ENCODE measurements at regions not wholly inside any gene's neighbourhood (a gene's known extent, or its start where the extent isn't known, plus 50 kb on each side); places are given as distances from the start of the nearest gene placed in this dataset.

- no peak for TF ChIP-seq GATA3 (IDR thresholded peaks at IDR 0.05; ENCODE audit: low read depth, low read length)
- TF ChIP-seq GATA2 (IDR thresholded peaks at IDR 0.05; ENCODE audit: low read depth, low read length) = no peak
Observed at GRCh38 chr9:115466756-115467155, 348.8 kb upstream of the TNC start.

DNA sequence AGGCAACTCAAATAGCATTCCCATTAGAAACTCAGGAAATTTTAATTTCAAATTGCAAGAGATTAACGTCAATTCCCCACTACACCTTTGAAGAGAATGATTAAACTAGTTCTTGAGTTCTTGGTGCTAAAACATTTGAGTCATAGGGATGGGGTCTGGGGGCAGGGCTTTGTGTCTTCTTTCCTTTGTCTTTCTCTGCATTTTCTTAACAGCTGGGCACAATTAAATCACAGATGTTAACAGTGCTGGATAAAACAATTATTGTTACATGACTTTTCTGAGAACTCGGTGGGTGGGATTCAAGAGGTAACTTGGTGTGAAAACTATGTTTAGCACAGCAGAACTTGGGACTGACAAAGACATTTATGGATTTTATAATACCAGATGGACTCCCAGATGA lies 351.9 kb upstream of the TNC start:
- no peak for TF ChIP-seq GATA2 (IDR thresholded peaks at IDR 0.05; ENCODE audit: low read depth, low read length)
- TF ChIP-seq GATA3 (IDR thresholded peaks at IDR 0.05; ENCODE audit: low read depth, low read length) = no peak

DNA sequence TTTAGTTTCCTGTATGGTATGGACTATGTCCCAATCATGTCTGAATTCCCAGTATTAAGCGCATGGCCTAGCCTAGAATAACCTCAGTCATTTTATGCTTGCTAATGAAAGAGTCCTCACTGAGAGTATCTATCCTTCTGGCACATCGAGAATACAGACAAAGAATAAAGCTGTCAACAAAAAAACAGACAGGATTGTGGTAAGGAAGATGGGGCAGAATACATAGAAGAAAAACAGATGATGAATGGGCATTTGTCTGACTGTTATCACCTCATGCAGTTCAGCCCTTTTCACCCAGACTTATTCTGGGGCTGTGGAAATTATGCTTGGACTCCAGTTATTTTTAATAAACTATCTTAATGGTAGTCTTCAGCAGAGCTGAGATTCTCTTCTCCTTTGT lies 363.8 kb upstream of the TNC start:
- TF ChIP-seq GATA2 (IDR thresholded peaks at IDR 0.05; ENCODE audit: low read depth, low read length) = no peak
- no peak for TF ChIP-seq GATA3 (IDR thresholded peaks at IDR 0.05; ENCODE audit: low read depth, low read length)

GRCh38 chr9:115482747-115483146 lies 364.8 kb upstream of the TNC start:
- TF ChIP-seq GATA3 (IDR thresholded peaks at IDR 0.05; ENCODE audit: low read depth, low read length) (no peak), GATA2 (IDR thresholded peaks at IDR 0.05; ENCODE audit: low read depth, low read length) (no peak)

DNA sequence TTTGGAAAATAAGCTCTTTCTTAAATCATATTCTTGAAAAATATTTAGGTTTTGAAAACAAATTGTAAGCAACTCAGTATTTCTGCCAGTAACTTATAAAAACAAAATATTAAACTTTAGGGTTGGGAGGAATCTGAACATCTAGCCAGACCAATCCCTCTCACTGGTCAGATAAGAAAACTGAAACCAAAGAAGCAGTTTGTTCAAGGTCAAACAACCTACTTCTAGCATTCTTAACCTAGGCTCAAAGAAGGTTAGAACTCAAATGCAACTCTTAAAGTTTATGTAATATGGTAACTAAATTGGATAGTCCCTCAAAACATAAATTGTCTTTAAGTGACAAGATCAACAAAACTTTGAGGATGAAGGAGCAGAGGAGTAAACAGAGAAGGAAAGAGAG lies 374.9 kb upstream of the TNC start:
- TF ChIP-seq GATA3 (IDR thresholded peaks at IDR 0.05; ENCODE audit: low read depth, low read length) = no peak
- no peak for TF ChIP-seq GATA2 (IDR thresholded peaks at IDR 0.05; ENCODE audit: low read depth, low read length)

DNA sequence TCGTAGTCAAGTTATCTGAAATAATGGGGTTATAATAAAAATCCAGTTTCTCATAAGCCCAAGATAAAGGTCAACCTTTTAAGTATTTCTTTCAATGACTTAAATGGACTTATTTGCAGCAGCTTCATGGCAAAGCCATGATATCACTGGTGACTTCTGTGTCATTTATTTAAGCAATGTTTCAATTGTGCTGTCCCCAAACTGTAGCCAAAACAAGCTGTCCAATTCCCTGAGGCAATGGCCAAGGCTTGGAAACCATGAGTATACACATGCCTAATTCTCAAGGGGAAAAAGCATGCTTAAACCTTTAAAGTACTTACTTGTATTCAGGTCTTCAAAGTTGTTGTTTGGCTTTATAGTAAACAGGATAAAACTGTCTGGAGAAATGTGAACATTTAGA lies 376.4 kb upstream of the TNC start:
- TF ChIP-seq GATA3 (IDR thresholded peaks at IDR 0.05; ENCODE audit: low read depth, low read length) (no peak), GATA2 (IDR thresholded peaks at IDR 0.05; ENCODE audit: low read depth, low read length) (no peak)

DNA sequence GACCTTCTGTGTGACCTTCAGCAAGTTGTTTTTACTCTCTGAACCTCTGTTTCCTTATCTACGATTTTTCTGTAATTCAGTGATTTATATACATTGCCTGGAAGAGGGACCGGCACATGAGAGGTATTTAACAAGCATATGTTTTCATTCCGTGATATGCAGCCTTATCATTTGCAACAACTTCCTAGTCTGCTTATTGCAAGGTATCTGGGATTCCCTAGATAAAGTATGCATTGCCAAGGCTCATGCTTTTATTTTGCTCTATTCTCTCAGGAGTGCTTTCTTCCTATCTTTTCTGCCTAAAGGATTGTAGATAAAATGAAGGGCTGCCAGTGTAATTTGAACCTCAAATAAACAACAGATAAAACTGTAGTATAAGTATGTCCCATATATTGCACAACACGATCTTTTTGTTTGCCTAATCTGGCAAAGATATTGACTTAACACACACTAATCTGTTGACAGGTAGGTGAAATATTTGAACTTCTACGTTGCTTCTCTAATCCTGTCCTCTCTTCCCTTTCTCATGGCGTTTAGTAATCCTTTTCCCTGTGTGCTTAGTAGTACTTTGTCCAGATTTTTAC lies 377.2 kb upstream of the TNC start:
- peak; percentile 30; the same call in 1 of the 2 replicates for TF ChIP-seq GATA3 (IDR thresholded peaks at IDR 0.05; ENCODE audit: low read depth, low read length)
- peak; percentile 88 for TF ChIP-seq GATA2 (IDR thresholded peaks at IDR 0.05; ENCODE audit: low read depth, low read length)

- TF ChIP-seq GATA2 (IDR thresholded peaks at IDR 0.05; ENCODE audit: low read depth, low read length) = no peak
- TF ChIP-seq GATA3 (IDR thresholded peaks at IDR 0.05; ENCODE audit: low read depth, low read length) = no peak
Observed at GRCh38 chr9:115495836-115496235, 377.9 kb upstream of the TNC start.

- TF ChIP-seq GATA2 (IDR thresholded peaks at IDR 0.05; ENCODE audit: low read depth, low read length) (no peak), GATA3 (IDR thresholded peaks at IDR 0.05; ENCODE audit: low read depth, low read length) (no peak)
Observed at GRCh38 chr9:115498303-115498702, 380.3 kb upstream of the TNC start.

GRCh38 chr9:115507148-115507547 lies 389.2 kb upstream of the TNC start:
- TF ChIP-seq GATA3 (IDR thresholded peaks at IDR 0.05; ENCODE audit: low read depth, low read length) (no peak), GATA2 (IDR thresholded peaks at IDR 0.05; ENCODE audit: low read depth, low read length) (no peak)

GRCh38 chr9:115513148-115513547 lies 395.2 kb upstream of the TNC start:
- no peak for TF ChIP-seq GATA2 (IDR thresholded peaks at IDR 0.05; ENCODE audit: low read depth, low read length)

DNA sequence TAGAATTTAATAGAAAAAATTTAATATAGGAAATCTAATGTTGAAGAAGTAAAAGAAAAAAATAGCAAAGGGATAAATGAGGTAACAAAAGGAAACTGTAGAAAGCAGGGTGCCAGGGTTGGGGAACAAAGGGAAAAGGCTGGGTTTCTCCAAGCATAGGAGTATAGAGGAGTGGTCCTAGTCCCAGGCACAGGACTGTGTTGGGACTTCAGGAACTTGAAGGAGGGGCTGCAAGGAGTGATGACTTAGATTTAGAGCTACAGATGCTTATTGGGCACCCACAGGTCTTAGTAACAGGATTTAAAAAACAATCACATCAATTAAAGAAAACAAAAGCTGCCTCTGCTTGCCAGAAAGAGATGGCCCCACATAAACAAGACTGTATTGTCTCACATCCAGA lies 396.5 kb upstream of the TNC start:
- TF ChIP-seq GATA3 (IDR thresholded peaks at IDR 0.05; ENCODE audit: low read depth, low read length) (no peak), GATA2 (IDR thresholded peaks at IDR 0.05; ENCODE audit: low read depth, low read length) (no peak)

DNA sequence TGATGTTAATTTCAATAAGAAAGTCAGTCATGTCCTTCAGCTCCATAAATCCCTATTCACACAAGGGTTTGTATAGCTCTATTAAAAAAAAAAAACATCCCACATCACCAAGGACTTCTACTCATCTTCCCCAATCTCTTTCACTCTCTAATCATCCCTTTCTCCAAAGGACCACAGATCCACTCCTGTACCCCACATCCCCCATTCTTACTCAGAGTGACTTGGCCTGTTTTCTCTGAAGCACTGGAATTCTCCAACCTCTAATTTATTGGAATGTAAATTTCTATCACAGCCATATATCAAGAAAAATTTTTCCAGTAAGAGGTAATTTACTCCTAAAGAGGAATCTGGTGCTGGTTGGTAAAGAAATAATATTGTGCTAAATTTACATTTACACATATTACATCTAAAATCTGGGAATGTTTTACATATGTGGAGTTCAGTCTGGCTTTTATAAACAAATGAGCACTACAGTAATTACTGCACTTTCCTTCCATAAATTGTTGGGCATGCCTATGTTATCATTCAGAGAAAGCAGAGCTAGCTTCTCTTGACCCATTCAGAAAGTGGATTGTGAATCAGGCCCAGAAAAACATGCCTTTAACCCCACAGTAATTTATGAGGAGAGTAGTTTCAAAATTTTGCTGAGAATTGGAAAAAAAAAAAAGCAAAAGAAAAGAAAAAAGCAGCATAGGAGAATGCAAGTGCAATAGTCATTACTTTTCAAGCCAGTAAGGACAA lies 399.5 kb upstream of the TNC start:
- TF ChIP-seq GATA2 (IDR thresholded peaks at IDR 0.05; ENCODE audit: low read depth, low read length) (no peak), GATA3 (IDR thresholded peaks at IDR 0.05; ENCODE audit: low read depth, low read length) (no peak)

DNA sequence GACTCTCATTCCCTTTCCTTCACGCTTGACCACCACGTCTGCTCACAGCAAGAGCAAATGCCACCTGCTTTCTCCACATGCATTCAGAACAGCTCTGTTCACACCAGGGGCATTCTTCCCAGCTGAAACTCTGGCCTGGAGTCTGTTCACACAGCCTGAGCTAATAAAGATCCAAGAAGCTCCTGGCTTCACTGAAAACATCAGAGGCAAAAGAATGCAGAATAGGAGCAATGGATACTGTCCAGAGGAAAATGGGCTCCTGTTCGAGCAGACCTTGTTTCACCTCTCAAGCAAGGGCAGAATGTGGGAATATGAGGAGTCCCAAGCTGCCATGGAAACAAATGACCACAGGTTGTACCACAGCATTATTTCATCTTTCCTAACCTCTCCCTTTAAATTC lies 402.7 kb upstream of the TNC start:
- TF ChIP-seq GATA2 (IDR thresholded peaks at IDR 0.05; ENCODE audit: low read depth, low read length) (no peak), GATA3 (IDR thresholded peaks at IDR 0.05; ENCODE audit: low read depth, low read length) (no peak)

DNA sequence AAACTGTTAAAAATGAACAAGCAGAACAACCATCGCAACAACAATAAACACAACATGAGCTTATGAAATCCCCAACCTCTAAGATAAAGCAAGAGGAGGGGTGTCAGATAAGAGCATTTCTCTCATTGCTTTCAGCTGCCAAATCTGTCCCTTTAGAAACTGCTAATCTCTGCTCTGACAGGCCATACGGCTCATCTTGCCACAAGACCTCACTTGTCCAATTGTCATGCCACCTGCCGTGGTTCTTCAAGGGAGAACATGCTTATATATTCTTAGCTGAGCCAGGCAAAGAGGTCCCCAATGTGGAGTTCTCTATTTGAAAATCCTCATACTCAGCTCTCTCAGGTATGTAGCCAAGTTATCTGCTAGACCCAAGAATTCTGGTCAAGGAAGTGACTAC lies 405.0 kb upstream of the TNC start:
- TF ChIP-seq GATA2 (IDR thresholded peaks at IDR 0.05; ENCODE audit: low read depth, low read length) (no peak), GATA3 (IDR thresholded peaks at IDR 0.05; ENCODE audit: low read depth, low read length) (no peak)

Data from SH-SY5Y (cell line).